HG02678 (cell line): ENCODE measurements at regions not wholly inside any gene's neighbourhood (a gene's known extent, or its start where the extent isn't known, plus 50 kb on each side); places are given as distances from the start of the nearest gene placed in this dataset.

ENCODE experiments used
- ATAC-seq: cut with Tn5 transposase; IDR thresholded peaks from one replicate; pipeline ENCODE4 v1.9.1; 2021; ENCODE audit warnings: mild to moderate bottlenecking, moderate library complexity; ENCODE audit not compliant: unreplicated experiment

DNA sequence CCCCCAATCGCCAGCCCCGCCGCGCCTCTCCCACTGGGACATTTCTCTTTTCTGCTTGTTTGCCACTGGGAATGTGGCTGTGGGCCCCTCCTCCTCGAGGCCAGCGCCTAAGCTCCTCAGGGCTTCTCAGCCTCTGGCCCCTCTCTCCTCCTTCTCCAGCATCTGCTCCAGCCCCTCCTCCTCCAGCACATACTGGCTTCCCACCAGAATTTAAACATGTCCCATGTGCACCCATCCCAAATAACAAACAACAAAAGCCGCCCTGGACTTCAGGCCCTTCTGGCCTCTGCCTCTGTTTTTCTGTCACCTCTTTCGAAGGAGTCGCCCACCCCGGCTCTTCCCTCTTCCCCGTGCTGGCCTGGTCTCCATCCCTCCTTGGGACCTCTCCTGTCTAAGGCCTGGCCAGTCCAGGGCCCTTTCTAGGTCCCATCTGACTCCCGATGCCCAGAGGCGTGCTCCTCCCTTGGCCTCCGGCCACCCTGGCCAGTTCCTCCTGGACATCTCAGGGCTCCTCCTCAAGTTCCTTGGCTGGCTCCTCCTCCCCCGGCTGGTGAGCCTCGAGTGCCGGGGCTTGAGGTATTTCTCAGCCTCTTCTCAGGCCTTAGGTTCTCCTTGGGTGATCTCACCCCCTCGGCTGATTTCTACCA, 94.6 kb upstream of the SLC6A6 start:
- no peak for ATAC-seq

DNA sequence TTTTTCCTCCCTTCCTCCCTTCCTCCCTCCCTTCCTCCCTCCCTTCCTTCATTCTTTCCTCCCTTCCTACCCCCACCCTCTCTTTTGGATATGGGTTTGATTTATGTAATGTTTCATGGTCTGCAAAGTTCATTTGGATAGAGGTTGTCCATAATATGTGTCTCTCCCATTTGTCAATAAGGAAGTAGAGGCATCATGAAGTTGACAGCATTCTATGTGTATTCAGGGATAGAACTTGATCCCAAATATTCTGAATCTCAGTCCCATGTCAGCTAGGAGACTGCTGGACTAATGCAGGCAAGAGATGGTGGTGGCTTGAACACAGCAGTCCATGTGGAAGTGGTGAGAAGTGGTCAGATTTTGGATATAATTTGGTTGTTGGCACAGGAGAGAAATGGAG, 90.7 kb upstream of the SLC6A6 start:
- ATAC-seq = no peak

DNA sequence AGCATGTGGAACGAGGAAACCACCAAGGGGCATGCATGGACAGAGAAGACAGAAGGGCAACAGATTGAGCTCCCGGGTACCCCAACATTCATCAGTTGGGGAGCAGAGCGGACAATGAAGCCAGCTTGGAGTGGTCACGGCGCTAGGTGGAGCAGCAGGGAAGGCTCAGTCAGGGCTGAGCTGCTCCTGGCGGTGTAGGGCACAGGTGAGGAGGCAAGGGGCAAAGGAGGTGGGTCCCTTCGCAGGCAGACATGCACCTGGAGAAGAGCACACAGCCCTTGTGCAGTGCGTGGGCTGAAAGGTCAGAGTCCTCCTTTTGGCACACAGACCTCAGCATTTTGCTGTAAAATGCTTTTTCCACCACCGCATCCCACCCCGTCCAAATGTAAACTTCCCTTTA, 90.0 kb upstream of the SLC6A6 start:
- no peak for ATAC-seq

DNA sequence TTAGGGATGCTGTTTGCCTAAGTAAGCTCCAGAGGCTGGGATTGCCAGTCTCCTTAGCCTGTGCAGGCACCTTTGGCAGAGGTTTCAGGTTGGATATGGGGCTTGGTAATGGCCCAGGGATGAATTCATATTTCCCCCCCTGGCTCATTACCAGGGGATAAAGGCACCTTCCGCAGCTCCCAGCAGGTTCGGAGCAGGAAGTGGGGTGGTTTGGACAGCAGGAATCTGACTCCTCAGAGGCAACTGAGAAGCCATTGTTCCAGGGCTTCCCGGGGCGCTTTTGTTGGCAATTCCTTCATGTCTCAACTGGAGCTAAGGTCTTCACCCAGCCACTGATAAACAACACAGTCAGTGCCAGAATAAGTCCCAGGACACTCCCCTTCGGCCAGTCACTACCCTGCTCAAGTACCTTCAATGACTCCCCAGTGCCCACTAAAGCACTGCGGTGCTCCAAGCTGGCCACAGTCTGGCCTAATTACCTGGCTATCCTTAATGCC, 85.3 kb upstream of the SLC6A6 start:
- no peak for ATAC-seq

DNA sequence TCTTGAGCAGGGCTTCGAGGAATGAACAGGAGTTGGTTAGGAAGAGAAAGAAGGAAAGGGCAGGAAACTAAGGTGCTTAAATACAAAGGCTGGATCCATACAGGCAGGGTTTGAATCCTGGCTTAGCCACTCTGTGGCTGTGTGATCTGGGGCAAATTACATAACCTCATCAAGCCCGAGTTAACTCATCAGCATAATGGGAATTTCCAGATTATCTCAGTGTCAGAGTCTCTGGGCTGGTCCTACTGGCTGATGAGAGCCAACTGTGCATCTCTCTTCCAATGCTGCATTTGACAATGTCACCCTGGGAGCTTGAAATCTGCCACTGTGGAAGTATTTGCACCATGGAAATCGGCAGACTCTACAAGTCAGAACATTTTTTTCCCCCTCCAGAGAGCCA, 83.8 kb upstream of the SLC6A6 start:
- no peak for ATAC-seq

DNA sequence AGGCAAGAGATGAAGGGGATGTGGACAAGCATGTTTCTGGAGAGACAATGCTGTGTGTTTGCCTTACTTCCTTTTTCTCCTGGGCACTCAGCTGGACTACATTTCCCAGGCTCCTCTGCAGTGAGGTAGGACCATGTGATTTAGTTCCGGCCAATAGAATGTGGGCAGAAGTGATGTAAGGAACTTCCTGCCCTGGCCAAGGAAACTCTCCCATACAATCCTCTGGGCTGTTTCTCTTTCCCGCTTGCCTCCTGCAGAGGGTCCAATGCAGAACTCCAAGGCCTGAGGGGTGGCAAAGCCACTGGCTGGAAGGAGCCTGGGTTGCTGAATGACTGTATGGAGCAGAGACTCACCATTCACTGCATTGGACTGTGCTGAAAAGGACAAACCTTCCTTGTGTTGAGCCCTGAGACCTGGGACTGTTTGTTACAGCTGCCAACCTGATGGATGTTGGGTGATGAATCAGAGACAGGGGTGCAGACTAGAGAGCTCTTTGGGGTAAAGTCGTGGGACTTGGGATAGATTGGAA, 82.7 kb upstream of the SLC6A6 start:
- ATAC-seq = peak; percentile 79

DNA sequence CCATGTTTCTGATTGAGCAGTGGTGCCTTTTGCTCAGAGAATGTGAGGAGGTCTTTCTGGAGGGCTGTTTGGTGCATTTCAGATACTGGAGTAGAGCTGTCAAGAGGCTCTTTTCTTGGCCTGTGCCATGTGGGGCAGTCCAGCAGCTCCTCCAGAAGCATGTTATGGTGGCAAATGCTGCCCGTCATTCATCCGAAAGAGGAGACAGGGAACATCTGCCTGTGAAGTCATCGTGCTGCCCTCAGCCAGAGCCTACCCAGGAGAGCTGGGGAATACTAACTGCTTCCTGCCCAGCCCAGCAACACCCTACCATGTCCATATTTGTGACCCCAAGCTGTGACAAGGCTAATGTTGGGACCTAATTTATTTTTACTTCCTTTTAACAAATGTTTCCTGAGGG, 82.2 kb upstream of the SLC6A6 start:
- ATAC-seq = no peak

DNA sequence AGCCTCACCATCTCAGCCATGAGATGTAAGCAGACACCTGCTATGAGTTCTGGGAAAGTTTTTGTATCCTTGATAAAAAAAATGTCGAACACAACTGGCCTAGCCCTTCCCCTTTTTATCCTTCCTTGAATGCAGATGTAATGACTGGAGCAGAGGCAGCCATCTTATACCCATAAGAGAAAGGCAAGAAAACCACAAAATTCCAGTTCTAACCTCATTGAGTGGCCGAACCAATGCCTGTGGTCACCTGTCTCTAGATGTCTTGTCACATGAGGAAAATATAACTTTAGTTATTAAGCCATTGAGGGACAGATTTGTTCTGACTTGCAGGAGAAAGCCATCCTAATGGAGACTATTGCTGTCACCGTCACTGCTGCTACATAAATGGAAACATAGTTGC, 80.4 kb upstream of the SLC6A6 start:
- ATAC-seq = no peak

DNA sequence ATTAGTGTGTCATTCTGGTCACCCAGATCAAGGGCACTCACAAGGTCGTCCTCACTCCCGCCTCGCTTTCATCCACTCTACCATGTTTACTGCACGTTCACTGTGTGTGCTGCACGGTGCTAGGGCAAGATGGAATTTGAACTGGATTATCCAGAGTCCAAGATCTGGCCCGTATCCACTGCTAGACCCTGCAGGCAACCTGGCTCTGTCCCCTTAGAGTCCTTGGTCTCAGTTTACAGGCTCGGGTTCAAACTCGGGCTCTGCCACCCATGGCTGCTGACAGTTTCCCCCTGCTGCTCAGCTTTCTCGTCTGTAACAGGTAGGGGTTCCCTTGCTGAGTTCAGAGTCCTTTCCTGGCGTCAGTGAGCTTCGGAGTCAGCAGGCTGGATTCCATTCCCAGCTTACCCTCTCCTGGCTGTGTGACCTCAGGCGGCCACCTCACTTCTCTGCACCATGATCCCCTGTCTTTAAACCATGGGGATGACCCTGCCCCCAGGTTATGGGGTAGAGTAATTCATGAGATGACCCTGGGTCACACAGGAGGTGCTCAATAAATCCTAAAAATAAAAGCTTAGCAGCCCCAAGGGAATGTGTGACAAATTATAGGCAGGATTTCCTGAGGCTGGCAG, 79.6 kb upstream of the SLC6A6 start:
- no peak for ATAC-seq

DNA sequence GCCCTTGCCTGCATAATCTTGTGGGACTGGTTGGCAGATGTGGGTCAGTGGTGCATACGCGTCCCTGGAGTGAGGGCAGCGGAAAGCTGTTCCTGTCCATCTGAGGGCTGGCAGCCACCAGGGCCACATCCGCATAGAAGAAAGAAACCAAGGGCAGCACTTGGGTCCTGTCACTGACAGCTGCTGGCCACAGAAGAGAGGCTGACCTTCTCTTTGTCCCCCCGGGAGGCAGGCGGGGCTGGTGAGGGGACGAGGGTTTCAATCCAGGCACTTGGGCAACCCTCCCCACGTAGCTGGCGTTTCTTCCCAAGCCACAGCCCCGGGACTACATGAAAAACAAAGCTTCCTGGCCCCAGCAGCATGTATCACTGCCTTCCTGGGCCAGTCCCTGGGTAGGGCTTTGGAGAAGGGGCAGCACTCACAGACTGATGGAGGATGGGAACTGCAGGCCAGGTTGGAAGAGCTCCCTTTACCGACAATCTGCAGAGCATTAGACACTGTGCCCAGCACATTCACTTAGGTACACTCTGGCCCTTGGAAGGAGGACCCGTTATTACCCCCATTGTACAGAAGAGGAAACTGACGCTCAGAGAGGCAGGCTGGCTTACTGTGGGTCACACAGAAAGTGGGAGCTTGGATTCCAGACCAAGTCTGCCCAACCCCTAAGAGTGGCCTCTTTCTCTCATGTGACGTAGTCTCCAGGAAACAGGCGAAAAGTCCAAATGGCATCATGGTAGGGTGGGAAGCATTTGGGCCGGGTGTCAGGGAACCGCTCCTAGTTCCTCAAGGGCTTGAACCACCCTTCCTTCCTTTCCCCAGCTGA, 78.8 kb upstream of the SLC6A6 start:
- no peak for ATAC-seq

DNA sequence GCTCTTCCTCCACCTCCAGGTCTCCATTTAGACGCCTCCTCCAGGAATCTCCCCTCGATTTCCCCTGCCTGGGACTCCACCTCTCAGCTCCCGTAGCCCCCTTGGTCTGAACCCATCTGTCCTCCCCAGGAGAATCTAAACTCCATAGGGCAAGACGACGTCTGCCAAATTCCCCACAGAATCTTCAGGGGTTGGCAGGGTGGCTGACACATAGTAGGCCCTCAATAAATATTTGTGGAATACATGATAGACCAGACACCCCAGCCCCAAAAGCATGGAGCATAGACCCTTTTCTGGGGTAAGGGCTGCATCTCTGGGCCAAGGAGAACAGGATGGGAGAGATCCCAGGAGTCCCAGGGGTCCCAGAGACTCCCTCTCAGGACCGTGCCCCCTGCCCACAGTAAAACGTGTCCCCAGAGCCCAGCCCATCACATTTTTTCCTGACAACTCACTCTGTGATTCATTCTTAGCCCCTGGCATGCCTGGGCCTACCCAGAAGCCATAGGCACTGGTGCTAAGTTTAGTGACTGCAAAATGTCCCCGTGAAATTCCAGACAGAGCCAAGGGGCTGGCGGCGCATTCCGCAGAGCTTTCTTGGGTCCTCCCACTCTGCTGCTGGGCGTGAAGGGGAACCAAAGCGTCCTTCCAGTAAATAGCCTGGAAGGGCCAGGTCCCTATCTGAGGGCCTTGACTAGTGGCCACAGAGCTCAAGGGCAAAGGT, 78.0 kb upstream of the SLC6A6 start:
- ATAC-seq = no peak

DNA sequence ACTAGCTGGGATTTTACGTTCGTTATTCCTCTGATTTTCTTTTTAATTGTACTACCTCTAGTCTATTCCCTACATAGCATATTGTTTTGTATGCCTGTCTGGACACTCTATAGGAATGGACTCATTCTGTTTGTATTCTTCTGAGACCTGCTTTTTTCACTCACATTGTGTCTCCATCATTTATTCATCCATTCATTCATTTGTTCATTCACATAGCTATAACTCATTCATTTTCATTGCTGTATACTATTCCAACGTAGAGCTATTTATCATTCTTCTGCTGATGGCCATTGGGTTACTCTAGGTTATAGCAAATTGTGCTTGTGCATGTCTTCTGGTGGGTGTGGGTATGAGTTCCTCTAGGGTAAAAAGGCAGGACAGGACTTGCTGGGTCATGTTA, 74.0 kb upstream of the SLC6A6 start:
- no peak for ATAC-seq

DNA sequence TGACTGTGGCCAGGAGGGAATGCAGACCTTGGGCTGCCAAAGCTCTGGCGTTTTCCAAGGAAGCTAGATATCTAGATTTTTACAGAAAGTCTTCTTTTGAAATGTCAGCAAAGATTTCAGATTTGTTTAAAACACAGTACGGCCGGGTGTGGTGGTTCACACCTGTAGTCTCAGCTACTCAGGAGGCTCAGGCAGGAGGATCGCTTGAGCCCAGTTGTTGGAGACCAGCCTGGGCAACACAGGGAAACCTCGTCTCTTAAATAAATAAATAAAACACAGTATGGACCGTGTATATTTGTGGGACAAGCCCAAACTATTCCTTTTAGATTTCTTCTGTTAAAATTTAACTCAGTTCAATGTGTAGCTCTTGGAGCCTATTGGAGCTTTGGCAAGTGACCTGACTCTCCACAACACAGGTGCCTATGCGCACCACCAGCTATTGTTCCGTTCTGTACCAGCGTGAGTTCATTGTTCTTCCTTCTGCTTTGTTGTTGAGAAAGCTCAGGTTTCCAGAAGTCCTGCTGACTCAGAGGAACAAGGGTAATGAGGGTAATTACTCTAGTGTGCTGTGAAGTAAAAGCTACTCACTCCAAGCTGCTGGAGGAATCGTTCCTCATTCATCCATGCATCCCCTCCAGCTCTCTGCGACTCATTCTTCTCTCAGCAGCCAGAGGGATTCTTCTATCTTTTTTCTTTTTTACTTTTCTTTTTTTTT, 73.1 kb upstream of the SLC6A6 start:
- no peak for ATAC-seq

DNA sequence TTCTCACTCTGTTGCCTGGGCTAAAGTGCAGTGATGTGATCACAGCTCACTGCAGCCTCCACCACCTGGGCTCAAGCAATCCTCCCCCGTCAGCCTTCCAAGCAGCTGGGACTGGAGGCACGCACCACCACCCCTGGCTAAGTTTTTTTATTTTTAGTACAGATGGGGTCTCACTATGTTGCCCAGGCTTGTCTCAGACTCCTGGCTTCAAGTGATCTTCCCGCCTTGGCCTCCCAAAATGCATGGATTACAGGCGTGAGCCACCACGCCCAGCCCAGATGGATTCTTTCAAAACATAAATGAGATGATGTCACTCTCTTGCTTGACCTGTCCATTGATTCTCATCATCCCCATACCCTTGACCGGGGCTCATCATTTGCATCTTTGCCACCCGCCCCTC, 72.6 kb upstream of the SLC6A6 start:
- ATAC-seq = no peak

DNA sequence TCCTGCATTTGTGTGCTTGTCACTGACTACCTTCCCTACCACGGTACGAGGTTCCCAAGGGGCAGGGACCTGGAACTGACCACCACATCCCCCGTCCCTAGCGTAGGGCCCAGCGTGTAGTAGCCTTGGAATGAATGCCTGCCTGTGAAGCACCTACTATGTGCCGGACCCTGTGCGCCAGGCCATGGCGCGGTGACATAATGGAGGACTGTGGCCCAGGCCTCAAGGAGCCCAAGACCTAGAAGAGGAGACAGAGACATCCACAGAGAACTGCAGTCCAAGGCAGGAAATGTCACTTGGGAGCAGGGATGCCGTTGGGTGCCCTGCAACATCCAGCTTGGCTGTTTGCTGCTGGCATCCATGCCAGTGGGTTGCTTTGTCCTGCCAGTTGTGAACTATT, 71.9 kb upstream of the SLC6A6 start:
- no peak for ATAC-seq

DNA sequence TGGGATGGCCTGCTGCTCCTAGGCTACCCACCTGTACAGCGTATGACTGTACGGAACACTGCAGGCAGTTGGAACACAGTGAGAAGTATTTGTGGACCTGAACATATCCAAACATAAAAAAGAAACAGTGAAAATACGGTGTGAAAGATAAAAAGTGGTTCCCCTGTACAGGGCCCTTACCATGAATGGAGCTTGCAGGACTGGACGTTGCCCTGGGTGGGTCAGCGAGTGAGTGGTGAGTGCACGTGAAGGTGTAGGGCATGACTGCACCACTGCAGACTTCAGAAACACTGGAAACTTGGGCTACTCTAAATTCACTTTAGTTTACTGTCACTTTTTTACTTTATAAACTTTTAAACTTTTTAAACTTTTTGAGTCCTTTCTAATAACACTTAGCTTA, 71.2 kb upstream of the SLC6A6 start:
- ATAC-seq = no peak

DNA sequence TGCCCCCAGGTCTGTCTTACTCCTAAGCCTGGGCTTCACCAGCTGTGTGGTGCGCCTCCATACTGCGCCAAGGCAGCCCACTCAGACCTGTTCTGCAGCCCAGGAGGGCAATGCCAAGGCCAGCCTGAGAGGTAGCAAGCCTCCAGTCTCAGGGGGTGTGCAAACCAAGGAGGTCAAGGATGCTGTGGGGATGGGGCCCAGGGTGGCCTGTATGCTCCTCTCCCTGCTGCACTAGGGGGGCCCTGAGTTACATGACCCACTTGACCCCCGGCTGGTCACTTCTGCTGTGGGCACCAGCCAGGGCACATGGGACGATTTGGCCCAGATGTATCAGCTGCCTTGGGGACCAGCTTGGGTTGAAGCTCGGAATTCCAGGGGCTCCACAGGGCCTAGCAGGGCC, 70.0 kb upstream of the SLC6A6 start:
- ATAC-seq = no peak

DNA sequence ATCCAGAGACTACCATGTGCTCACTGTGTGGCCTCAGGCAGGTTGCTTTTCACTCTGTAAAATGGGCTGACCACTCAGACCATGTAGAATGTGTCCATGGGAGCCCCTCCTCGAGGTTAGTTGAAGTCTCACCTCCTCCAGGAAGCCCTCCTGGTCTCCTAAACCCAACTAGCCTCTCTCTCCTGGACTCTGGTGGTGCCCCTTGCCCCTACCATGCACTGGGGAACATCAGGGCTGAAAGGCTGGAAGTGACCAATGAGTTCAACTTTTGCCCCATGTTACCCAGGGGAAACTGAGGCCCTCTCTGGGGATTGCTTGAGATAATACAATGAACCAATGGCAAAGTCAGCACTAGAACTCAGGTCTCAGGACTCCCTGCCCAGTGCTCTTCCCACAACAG, 69.2 kb upstream of the SLC6A6 start:
- ATAC-seq = no peak

DNA sequence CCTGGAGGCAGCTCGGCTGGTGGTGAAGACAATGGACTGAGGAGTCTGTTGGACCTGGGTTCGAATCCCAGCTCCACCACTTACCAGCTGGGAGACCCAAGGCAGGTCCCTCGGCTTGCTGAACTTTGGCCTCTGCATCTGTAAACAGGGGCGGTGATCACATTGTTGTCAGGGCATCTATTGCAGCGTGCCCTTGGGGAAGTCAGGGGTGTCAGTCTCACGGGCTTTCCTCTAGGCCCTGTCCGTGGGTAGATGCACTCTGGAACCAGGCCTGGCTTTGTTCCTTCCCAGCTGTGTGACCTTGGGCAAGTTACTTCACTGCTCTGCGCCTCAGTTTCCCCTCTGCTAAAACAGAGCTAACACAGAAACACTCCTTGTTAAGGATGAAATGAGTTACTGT, 68.8 kb upstream of the SLC6A6 start:
- no peak for ATAC-seq

DNA sequence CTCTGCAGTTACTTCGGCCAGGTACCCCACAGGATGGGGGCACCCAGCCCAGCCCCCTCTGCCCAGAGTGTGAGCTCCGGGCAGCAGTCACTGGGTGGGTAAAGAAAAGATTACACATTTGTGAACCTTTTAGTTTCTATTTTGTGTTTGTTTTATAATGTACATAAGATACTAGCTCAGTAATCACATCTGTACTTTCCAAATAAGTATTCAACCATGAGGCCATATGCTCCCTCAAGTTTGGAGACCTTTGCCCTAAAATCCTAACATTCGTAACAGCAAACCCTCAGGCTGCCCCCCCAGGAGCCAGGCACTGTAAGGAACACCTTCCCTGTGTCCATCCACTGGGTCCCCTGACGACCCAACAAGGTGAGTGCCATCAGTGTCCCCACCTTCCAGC, 68.3 kb upstream of the SLC6A6 start:
- no peak for ATAC-seq

DNA sequence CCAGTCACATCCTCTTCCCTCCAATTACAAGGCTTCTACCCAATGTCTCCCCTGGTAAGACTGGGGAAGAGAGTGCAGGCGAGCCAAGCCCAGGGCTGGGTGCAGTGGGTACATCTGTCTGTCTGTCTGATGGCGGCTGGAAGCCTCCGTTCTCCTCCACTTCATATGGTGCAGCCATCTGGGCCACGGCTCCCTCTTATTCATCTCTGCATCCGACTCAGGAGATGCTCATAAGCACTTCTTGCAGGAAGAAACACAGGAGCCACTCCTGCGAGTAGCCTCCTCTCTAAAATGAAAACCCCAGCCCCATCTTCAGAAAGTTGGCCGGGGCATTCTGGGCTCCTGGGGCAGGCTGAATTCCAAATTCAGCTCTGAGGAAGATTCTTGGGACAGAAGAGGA, 67.5 kb upstream of the SLC6A6 start:
- ATAC-seq = no peak
